HepG2 (cell line): ENCODE measurements at regions not wholly inside any gene's neighbourhood (a gene's known extent, or its start where the extent isn't known, plus 50 kb on each side); places are given as distances from the start of the nearest gene placed in this dataset.

ENCODE experiments used
- TAF15 ChIP-seq: fragments of 200-400 bp; formaldehyde crosslinking; IDR thresholded peaks from one replicate; pipeline ENCODE4 v1.6.1; 2018; ENCODE audit warnings: mild to moderate bottlenecking, low read depth, low read length; ENCODE audit not compliant: poor library complexity, severe bottlenecking
- TCF7L2 ChIP-seq: IDR thresholded peaks from 2 replicates; pipeline ENCODE4 v1.6.1; 2011; ENCODE audit warnings: mild to moderate bottlenecking, low read depth, low read length, moderate library complexity
- ZMAT5 ChIP-seq: sonication (generic); formaldehyde crosslinking; IDR thresholded peaks from 2 replicates; pipeline ENCODE4 v1.5.0; 2020; ENCODE audit warnings: mild to moderate bottlenecking, low read depth, missing genetic modification reagents, borderline replicate concordance
- ZNF121 ChIP-seq: sonication (generic); formaldehyde crosslinking; IDR thresholded peaks from 2 replicates; pipeline ENCODE4 v1.5.0; 2020; ENCODE audit warnings: mild to moderate bottlenecking, missing genetic modification reagents
- ZNF224 ChIP-seq: sonication (generic); formaldehyde crosslinking; IDR thresholded peaks from 2 replicates; pipeline ENCODE4 v1.5.0; 2020; ENCODE audit warnings: mild to moderate bottlenecking, missing genetic modification reagents
- ZNF432 ChIP-seq: sonication (generic); formaldehyde crosslinking; IDR thresholded peaks from 2 replicates; pipeline ENCODE4 v1.5.0; 2020; ENCODE audit warnings: missing genetic modification reagents, mild to moderate bottlenecking, borderline replicate concordance
- ZNF563 ChIP-seq: sonication (generic); formaldehyde crosslinking; IDR thresholded peaks from 2 replicates; pipeline ENCODE4 v1.8.0; 2022; ENCODE audit warnings: mild to moderate bottlenecking, moderate library complexity, missing genetic modification reagents

GRCh38 chr12:29940811-29941210, 157.1 kb upstream of the TMTC1 start:
- TF ChIP-seq TCF7L2, result no peak
- TF ChIP-seq ZNF224 (CRISPR knock-in tag), result no peak
- no peak for TF ChIP-seq ZNF121 (CRISPR knock-in tag)
- no peak for TF ChIP-seq ZNF432 (CRISPR knock-in tag)
- no peak for TF ChIP-seq ZNF563
- no peak for TF ChIP-seq TAF15
- no peak for TF ChIP-seq ZMAT5 (CRISPR knock-in tag)
